SK-N-SH treated with all-trans-retinoic acid at 6 μM for 48 hours (cell line): ENCODE measurements at regions not wholly inside any gene's neighbourhood (a gene's known extent, or its start where the extent isn't known, plus 50 kb on each side); places are given as distances from the start of the nearest gene placed in this dataset.

Source experiments
- ATAC-seq: fragments of 200-7000 bp; cut with Tn5 transposase; 3 replicates; pipeline ENCODE4 v1.9.1; 2020; ENCODE audit warnings: mild to moderate bottlenecking, moderate library complexity
- ARNTL ChIP-seq: fragments of 450-650 bp; formaldehyde crosslinking; IDR thresholded peaks from 2 replicates; pipeline ENCODE4 v1.5.0; 2020; ENCODE audit warnings: low read depth, mild to moderate bottlenecking, moderate library complexity, borderline replicate concordance
- BACH2 ChIP-seq: fragments of 250-450 bp; sonication (Bioruptor Pico); IDR thresholded peaks from 2 replicates; pipeline ENCODE4 v1.9.0; 2021; ENCODE audit warnings: mild to moderate bottlenecking, borderline replicate concordance
- CREB5 ChIP-seq: fragments of 250-450 bp; sonication (Bioruptor Pico); IDR thresholded peaks from 2 replicates; pipeline ENCODE4 v1.5.1; 2020; ENCODE audit warnings: low read depth, mild to moderate bottlenecking, moderate library complexity
- CSRNP3 ChIP-seq: fragments of 250-450 bp; sonication (Bioruptor Pico); IDR thresholded peaks from 2 replicates; pipeline ENCODE4 v1.5.1; 2021; ENCODE audit warnings: mild to moderate bottlenecking, moderate library complexity
- ESRRG ChIP-seq: fragments of 250-450 bp; sonication (Bioruptor Pico); IDR thresholded peaks from 2 replicates; pipeline ENCODE4 v1.6.1; 2021; ENCODE audit warnings: mild to moderate bottlenecking
- ISL1 ChIP-seq: fragments of 250-450 bp; sonication (Bioruptor Pico); IDR thresholded peaks from 2 replicates; pipeline ENCODE4 v2.1.2; 2022; ENCODE audit warnings: mild to moderate bottlenecking, moderate library complexity
- OSR1 ChIP-seq: fragments of 250-450 bp; sonication (Bioruptor Pico); IDR thresholded peaks from 2 replicates; pipeline ENCODE4 v1.8.0; 2022; ENCODE audit warnings: moderate library complexity, mild to moderate bottlenecking, inconsistent platforms
- PATZ1 ChIP-seq: fragments of 250-450 bp; sonication (Bioruptor Pico); IDR thresholded peaks from 2 replicates; pipeline ENCODE4 v1.8.0; 2020; ENCODE audit warnings: mild to moderate bottlenecking, moderate library complexity, borderline replicate concordance
- POU6F1 ChIP-seq: fragments of 250-450 bp; sonication (Bioruptor Pico); IDR thresholded peaks from 2 replicates; pipeline ENCODE4 v1.8.0; 2021; ENCODE audit warnings: low read depth, mild to moderate bottlenecking, moderate library complexity, borderline replicate concordance
- PPARA ChIP-seq: fragments of 250-450 bp; sonication (Bioruptor Pico); IDR thresholded peaks from 2 replicates; pipeline ENCODE4 v1.5.0; 2020; ENCODE audit warnings: mild to moderate bottlenecking, borderline replicate concordance
- RARB ChIP-seq: fragments of 250-450 bp; sonication (Bioruptor Pico); IDR thresholded peaks from 2 replicates; pipeline ENCODE4 v1.8.0; 2021; ENCODE audit warnings: mild to moderate bottlenecking, moderate library complexity
- SNAI2 ChIP-seq: fragments of 250-450 bp; sonication (Bioruptor Pico); IDR thresholded peaks from 2 replicates; pipeline ENCODE4 v1.5.0; 2020; ENCODE audit warnings: mild to moderate bottlenecking, moderate library complexity
- TCF4 ChIP-seq: fragments of 250-450 bp; sonication (Bioruptor Pico); IDR thresholded peaks from 2 replicates; pipeline ENCODE4 v1.8.0; 2021; ENCODE audit warnings: mild to moderate bottlenecking, moderate library complexity, borderline replicate concordance
- TOX ChIP-seq: fragments of 250-450 bp; sonication (Bioruptor Pico); IDR thresholded peaks from 2 replicates; pipeline ENCODE4 v1.8.0; 2021; ENCODE audit warnings: mild to moderate bottlenecking, moderate library complexity, borderline replicate concordance
- TSHZ2 ChIP-seq: fragments of 250-450 bp; sonication (Bioruptor Pico); IDR thresholded peaks from 2 replicates; pipeline ENCODE4 v1.5.0; 2020; ENCODE audit warnings: mild to moderate bottlenecking, moderate library complexity
- ZC3H10 ChIP-seq: fragments of 250-450 bp; sonication (Bioruptor Pico); IDR thresholded peaks from 2 replicates; pipeline ENCODE4 v1.5.1; 2021; ENCODE audit warnings: mild to moderate bottlenecking, moderate library complexity
- ZFP3 ChIP-seq: fragments of 250-450 bp; sonication (Bioruptor Pico); IDR thresholded peaks from 2 replicates; pipeline ENCODE4 v1.5.0; 2020; ENCODE audit warnings: mild to moderate bottlenecking, moderate library complexity
- ZNF70 ChIP-seq: fragments of 450-650 bp; formaldehyde crosslinking; IDR thresholded peaks from 2 replicates; pipeline ENCODE4 v1.5.0; 2020; ENCODE audit warnings: mild to moderate bottlenecking, moderate library complexity

GRCh38 chr6:104632588-104632987 is 227.1 kb downstream of the HACE1 start (continued):
- no peak for TF ChIP-seq CREB5 (CRISPR knock-in tag)

- TF ChIP-seq ZFP3 (CRISPR knock-in tag) (no peak), CREB5 (CRISPR knock-in tag) (no peak), ISL1 (CRISPR knock-in tag) (no peak), PATZ1 (no peak), ZC3H10 (CRISPR knock-in tag) (no peak), PPARA (CRISPR knock-in tag) (no peak), ZNF70 (CRISPR knock-in tag) (no peak), TOX (no peak), TCF4 (no peak), TSHZ2 (CRISPR knock-in tag) (no peak), RARB (no peak)
- TF ChIP-seq, all 23 proteins: peak for 0
- no peak for ATAC-seq
These were observed 228.8 kb downstream of the HACE1 start for GRCh38 chr6:104630955-104631354.

- no peak for ATAC-seq
- TF ChIP-seq OSR1 (no peak), POU6F1 (CRISPR knock-in tag) (no peak), CSRNP3 (CRISPR knock-in tag) (no peak), ZNF70 (CRISPR knock-in tag) (no peak), BACH2 (CRISPR knock-in tag) (no peak), ARNTL (no peak), PATZ1 (no peak), TSHZ2 (CRISPR knock-in tag) (no peak), SNAI2 (CRISPR knock-in tag) (no peak), ESRRG (CRISPR knock-in tag) (no peak), TCF4 (no peak)
These were observed 229.2 kb downstream of the HACE1 start for GRCh38 chr6:104630522-104630921.
